Right lobe of liver (tissue), 4 donors: ENCODE measurements at regions not wholly inside any gene's neighbourhood (a gene's known extent, or its start where the extent isn't known, plus 50 kb on each side); places are given as distances from the start of the nearest gene placed in this dataset.
"Not testable (repeated sequence)": the region's sequence is repeated elsewhere in the genome, so short reads cannot be mapped to it uniquely, and the experiment has no call there.

Source experiments
- POLR2A ChIP-seq: fragments of 450-650 bp; IDR thresholded peaks from one replicate; pipeline ENCODE4 v1.6.1; 2017; ENCODE audit warnings: antibody characterized with exemption, mild to moderate bottlenecking
- TF ChIP-seq, protein P1 (sequence below), 4 donors: fragments of 200-600 bp in 3 of 4; fragments of 450-650 bp in 1 of 4; IDR thresholded peaks; one replicate each; pipeline versions ENCODE4 v1.5.1 to v1.8.0; 2016 to 2022; ENCODE audit warnings: antibody characterized with exemption in 4 of 4, mild to moderate bottlenecking in 2 of 4
- donor health status: DM: no; HTN: no; CAD: no.
- donor health status: DM: no; HTN: no; CAD: no.
- donor health status: DM: no; HTN: yes; CAD: no.

DNA sequence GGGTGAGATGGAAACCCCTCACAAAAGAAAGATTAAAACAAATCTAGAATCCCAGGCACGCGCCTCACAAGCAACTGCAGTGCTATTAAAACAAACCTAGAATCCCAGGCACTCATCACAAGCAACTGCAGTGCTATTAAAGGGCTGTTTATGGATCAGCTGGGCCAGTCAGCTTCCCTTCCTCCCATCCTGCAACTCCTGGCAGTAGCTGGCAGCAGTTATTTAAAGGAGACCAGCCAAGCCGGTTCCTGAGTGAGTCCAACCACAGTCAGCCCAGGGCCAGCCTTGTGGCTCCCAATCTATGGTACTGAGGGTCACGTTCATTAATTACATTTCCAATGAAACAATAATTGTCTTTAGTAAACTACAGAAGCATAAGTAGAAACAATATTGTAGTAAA, 1673.5 kb downstream of the SPATA31A7 start:
- TF ChIP-seq POLR2A = not testable (repeated sequence)
- TF ChIP-seq, protein P1, sequence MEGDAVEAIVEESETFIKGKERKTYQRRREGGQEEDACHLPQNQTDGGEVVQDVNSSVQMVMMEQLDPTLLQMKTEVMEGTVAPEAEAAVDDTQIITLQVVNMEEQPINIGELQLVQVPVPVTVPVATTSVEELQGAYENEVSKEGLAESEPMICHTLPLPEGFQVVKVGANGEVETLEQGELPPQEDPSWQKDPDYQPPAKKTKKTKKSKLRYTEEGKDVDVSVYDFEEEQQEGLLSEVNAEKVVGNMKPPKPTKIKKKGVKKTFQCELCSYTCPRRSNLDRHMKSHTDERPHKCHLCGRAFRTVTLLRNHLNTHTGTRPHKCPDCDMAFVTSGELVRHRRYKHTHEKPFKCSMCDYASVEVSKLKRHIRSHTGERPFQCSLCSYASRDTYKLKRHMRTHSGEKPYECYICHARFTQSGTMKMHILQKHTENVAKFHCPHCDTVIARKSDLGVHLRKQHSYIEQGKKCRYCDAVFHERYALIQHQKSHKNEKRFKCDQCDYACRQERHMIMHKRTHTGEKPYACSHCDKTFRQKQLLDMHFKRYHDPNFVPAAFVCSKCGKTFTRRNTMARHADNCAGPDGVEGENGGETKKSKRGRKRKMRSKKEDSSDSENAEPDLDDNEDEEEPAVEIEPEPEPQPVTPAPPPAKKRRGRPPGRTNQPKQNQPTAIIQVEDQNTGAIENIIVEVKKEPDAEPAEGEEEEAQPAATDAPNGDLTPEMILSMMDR (IDR thresholded peaks at IDR 0.05) = not testable (repeated sequence)
